ENCODE measurements at regions not wholly inside any gene's neighbourhood (a gene's known extent, or its start where the extent isn't known, plus 50 kb on each side); places are given as distances from the start of the nearest gene placed in this dataset.
"Not testable (repeated sequence)": the region's sequence is repeated elsewhere in the genome, so short reads cannot be mapped to it uniquely, and the experiment has no call there.

DNA sequence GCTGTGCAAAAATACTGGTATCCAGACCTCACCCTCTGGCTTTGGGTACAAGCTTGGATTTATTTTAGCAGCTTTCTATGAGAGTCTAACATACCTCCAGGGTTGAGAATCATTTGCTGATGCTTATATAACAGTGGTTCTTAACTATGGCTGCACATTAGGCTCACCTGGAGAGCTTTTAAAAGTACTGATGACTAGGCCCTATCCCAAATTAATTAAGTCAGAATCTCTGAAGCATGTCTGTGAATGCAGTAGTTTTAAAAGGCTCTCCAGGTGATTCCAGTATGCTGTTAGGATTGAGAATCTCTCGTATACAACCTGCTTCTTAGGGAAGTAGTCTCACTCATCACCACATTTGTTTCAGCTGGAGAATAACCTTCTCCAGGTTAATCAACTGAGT is 99.2 kb downstream of the PDHA2 start:
- Histone ChIP-seq H3K27me3 (no peaks in the 10 kb centered on the region), H3K4me1 (no peaks in the 10 kb centered on the region), H3K27ac (no peak overlapping the region), H3K9me3 (no peaks in the 10 kb centered on the region), H3K4me3 (no peak overlapping the region), H3K36me3 (replicated peaks in 1 of 2; ENCODE audit: insufficient read depth in 1 of 2, low read depth in 2 of 2) (no peaks in the 10 kb centered on the region)
- intact Hi-C loops (cut with DNase I): no loop called here
- DNase-seq (no peak), ATAC-seq (no peak)
- TF ChIP-seq POLR2A (IDR thresholded peaks at IDR 0.05): no peak
- TF ChIP-seq, protein P1, sequence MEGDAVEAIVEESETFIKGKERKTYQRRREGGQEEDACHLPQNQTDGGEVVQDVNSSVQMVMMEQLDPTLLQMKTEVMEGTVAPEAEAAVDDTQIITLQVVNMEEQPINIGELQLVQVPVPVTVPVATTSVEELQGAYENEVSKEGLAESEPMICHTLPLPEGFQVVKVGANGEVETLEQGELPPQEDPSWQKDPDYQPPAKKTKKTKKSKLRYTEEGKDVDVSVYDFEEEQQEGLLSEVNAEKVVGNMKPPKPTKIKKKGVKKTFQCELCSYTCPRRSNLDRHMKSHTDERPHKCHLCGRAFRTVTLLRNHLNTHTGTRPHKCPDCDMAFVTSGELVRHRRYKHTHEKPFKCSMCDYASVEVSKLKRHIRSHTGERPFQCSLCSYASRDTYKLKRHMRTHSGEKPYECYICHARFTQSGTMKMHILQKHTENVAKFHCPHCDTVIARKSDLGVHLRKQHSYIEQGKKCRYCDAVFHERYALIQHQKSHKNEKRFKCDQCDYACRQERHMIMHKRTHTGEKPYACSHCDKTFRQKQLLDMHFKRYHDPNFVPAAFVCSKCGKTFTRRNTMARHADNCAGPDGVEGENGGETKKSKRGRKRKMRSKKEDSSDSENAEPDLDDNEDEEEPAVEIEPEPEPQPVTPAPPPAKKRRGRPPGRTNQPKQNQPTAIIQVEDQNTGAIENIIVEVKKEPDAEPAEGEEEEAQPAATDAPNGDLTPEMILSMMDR (IDR thresholded peaks at IDR 0.05): no peak
- WGBS, 2 donors: 75 to 76% methylated on average over 1 of the region's 1 CpG

DNA sequence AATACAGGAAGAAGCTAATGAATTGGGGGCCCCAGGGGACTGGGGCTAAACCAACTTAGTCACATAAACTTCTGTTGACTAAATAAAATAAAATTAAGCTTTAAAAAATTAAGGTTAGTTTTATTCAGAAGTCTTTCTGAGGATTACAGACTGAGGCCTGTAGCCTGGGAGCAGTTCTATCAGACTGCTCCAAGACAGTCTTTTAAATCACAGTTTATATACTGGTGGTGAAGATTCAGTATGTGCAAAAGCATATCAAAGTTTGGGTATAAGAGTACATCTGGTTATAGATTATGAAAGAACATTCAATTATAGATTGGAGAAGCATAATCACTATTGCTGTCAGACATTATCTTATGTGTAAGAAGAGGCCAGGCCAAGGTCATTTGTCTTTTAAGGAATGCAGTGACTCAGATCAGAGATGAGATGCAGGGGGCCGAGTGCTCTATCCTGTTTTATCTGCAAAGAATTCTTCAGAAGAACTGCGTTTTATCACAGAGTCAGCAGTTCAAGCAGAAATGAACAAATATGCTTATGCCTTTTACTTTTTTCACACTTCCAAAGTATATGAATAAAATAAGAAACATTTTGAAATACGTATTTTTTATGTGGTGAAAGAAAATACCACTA is 109.4 kb downstream of the PDHA2 start:
- no peak overlapping the region for H3K4me3 ChIP-seq
- no peaks in the 10 kb centered on the region for H3K36me3 ChIP-seq (replicated peaks in 1 of 2; ENCODE audit: insufficient read depth in 1 of 2, low read depth in 2 of 2)
- intact Hi-C loops (cut with DNase I): no loop called here
- no peaks in the 10 kb centered on the region for H3K27me3 ChIP-seq
- no peaks in the 10 kb centered on the region for H3K4me1 ChIP-seq
- TF ChIP-seq POLR2A (IDR thresholded peaks at IDR 0.05): no peak
- TF ChIP-seq, protein P1 (IDR thresholded peaks at IDR 0.05): no peak
- no peak for ATAC-seq
- 31 to 34% methylated on average over 3 of the region's 3 CpGs for WGBS, 2 donors
- DNase-seq: no peak
- H3K9me3 ChIP-seq: no peaks in the 10 kb centered on the region
- H3K27ac ChIP-seq: no peak overlapping the region

- ATAC-seq: no peak
Observed at GRCh38 chr4:95949808-95950207, 109.9 kb downstream of the PDHA2 start.

DNA sequence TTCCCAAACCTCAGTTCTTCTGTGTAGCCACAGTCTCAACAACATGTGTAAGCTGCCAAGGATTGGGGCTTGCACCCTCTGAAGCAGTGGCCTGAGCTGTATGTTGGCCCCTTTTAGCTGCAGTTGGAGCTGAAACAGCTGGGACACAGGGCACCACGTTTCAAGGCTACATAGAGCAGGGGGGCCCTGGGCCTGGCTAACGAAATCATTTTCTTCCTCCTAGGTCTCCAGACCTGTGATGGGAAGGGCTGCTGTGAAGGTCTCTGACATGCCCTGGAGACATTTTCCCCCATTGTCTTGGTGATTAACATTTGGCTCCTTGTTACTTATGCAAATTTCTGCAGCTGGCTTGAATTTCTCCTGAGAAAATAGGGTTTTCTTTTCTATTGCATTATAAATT is 112.6 kb downstream of the PDHA2 start:
- H3K27me3 ChIP-seq; ATAC-seq; intact Hi-C loops (cut with DNase I); H3K4me1 ChIP-seq; H3K9me3 ChIP-seq; H3K27ac ChIP-seq; H3K4me3 ChIP-seq; H3K36me3 ChIP-seq (replicated peaks in 1 of 2; ENCODE audit: insufficient read depth in 1 of 2, low read depth in 2 of 2); DNase-seq: not testable (repeated sequence)
- 47 to 58% methylated on average over 2 of the region's 2 CpGs for WGBS, 2 donors

More at GRCh38 chr4:95949808-95950207, 109.9 kb downstream of the PDHA2 start:
- 78 to 81% methylated on average over 1 of the region's 1 CpG for WGBS, 2 donors
- Histone ChIP-seq H3K9me3 (no peaks in the 10 kb centered on the region), H3K27ac (no peak overlapping the region), H3K4me1 (no peaks in the 10 kb centered on the region), H3K4me3 (no peak overlapping the region), H3K36me3 (replicated peaks in 1 of 2; ENCODE audit: insufficient read depth in 1 of 2, low read depth in 2 of 2) (no peaks in the 10 kb centered on the region), H3K27me3 (no peaks in the 10 kb centered on the region)
- TF ChIP-seq, protein P1 (IDR thresholded peaks at IDR 0.05): no peak
- TF ChIP-seq POLR2A (IDR thresholded peaks at IDR 0.05): no peak
- no peak for DNase-seq
- intact Hi-C loops (cut with DNase I): no loop called here

DNA sequence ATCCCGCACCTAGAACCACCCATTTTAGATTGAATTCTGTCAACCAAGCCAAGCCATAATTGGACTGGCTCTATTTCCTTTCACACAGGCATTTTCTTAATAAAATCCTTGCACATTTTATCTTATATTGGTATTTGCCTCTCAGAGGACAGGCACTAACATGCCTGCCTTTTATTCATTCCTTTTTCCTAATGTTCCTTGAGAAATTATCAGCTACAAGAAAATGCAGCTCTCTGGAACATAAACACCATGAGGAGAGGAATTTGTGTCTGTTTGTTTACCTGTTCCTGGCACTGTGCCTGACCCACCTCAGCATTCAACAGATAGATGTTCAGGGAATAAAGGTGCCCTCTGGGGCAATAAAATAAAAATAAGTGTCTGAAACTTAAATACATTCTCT is 116.2 kb downstream of the PDHA2 start:
- WGBS, 2 donors: 74 to 80% methylated on average over 1 of the region's 1 CpG
- Histone ChIP-seq H3K27me3 (no peaks in the 10 kb centered on the region), H3K36me3 (replicated peaks in 1 of 2; ENCODE audit: insufficient read depth in 1 of 2, low read depth in 2 of 2) (no peaks in the 10 kb centered on the region), H3K9me3 (no peaks in the 10 kb centered on the region), H3K4me1 (no peaks in the 10 kb centered on the region), H3K4me3 (no peak overlapping the region), H3K27ac (no peak overlapping the region)
- ATAC-seq (no peak), DNase-seq (no peak)
- TF ChIP-seq, protein P1 (IDR thresholded peaks at IDR 0.05): no peak
- TF ChIP-seq POLR2A (IDR thresholded peaks at IDR 0.05): no peak
- intact Hi-C loops (cut with DNase I): no loop called here

Measured in body of pancreas (tissue), 4 donors.